HG03108 (cell line): ENCODE measurements at regions not wholly inside any gene's neighbourhood (a gene's known extent, or its start where the extent isn't known, plus 50 kb on each side); places are given as distances from the start of the nearest gene placed in this dataset.
"Not testable (repeated sequence)": the region's sequence is repeated elsewhere in the genome, so short reads cannot be mapped to it uniquely, and the experiment has no call there.

Source experiments
- ATAC-seq: cut with Tn5 transposase; IDR thresholded peaks from one replicate; pipeline ENCODE4 v1.9.1; 2021; ENCODE audit warnings: moderate library complexity; ENCODE audit not compliant: unreplicated experiment

- no peak for ATAC-seq
These were observed 118.1 kb upstream of the SLC39A10 start for GRCh38 chr2:195538937-195539336.

DNA sequence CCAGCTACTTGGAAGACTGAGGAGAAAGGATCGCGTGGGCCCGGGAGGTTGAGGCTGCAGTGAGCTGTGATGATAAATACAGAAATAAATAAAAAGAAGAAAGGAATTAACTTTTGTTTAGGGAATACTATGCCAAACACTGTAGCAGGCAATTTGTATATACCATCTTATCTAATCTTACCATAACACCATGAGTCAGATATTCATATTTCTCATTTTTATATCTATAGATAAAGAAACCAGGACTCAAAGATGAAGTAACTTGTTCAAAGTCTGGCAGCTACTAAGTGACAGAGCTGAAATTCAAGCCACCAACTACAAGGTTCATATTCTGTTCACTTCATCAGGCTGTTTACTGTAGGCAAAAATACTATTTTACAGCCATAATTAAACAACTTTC, 119.2 kb upstream of the SLC39A10 start:
- no peak for ATAC-seq

- no peak for ATAC-seq
These were observed 120.1 kb upstream of the SLC39A10 start for GRCh38 chr2:195536906-195537305.

DNA sequence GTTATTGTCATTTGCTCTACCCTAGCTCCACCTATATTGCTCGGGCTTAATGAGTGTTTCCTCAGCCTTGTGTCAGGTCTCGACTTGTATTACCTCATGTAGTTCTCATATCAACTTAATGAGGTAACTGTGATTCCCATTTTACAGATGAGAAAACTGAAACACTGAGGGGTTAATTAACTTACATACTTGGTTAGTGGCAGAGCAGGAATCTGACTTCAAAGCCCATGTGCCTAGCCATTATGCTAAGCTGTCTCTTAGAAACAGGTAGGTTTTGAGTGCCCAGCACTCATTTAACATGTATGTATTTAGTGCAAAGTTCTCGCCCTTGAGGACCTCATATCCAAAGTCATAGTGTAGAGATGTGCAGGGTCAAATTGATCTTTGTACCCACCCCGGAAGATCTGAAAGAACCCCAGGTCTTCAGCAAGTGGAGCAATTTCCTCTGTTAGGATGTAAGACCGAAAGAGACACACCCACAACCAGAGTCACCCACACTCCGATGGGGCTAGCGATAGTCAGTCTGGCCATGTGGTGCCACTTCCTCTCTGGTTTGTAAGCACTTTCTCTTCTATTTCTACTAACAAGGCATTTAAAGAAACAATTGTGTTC, 121.0 kb upstream of the SLC39A10 start:
- ATAC-seq = peak; percentile 84

DNA sequence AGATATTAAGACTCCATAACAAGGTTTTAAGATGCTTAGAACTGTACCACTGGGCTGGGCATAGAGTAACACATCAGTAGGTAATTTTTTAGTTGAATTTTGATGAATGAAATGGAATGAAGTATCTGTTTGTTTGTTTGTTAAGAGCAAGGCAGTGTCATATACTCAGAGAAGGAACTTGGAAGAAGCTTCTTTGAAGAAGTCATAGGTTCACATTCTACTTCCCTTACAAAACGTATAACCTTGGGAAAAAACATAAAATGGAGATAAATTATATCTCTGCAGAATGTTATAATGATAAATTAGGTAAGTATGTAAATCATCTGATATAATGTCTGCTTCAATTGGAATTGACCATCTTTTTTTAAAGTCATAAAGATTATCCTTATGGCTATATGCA, 122.1 kb upstream of the SLC39A10 start:
- no peak for ATAC-seq

- ATAC-seq = peak; percentile 28
These were observed 123.0 kb upstream of the SLC39A10 start for GRCh38 chr2:195533771-195534642.

- ATAC-seq = peak; percentile 35
These were observed 124.3 kb upstream of the SLC39A10 start for GRCh38 chr2:195532628-195533271.

DNA sequence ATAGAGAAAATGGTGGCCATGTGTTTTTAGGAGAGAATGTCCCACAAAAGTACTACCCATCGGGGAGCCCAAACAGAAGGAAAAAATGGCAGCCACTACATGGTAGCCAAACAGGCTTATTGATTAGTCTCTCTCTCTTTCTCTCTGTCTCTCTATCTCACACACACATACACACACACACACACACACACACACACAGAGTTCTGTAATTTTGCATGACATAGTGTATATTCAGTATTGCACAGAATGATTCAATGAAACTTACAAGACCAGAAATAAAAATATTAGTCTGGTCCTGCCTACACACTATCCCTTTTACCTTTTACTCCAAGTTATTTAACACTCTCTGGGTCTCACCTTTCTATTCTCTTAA, 124.8 kb upstream of the SLC39A10 start:
- no peak for ATAC-seq

DNA sequence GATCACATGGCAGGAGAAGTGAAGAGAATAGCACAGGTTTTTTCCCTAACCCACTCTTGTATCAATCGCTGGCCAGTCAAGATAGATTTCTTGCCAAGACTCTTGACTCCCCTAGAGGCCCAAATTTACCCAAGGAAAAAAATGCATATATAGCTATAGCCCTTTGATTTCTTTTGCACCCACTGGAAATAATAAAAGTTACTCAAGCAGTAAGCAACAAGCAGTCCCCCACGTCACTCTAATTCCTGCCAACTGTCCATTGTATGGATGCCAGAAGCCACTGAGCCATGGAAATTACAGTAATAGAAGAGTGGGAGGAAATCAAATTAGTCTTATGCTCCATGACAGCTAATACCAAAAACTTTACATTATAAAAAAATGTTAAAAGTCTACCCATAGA, 125.3 kb upstream of the SLC39A10 start:
- no peak for ATAC-seq

DNA sequence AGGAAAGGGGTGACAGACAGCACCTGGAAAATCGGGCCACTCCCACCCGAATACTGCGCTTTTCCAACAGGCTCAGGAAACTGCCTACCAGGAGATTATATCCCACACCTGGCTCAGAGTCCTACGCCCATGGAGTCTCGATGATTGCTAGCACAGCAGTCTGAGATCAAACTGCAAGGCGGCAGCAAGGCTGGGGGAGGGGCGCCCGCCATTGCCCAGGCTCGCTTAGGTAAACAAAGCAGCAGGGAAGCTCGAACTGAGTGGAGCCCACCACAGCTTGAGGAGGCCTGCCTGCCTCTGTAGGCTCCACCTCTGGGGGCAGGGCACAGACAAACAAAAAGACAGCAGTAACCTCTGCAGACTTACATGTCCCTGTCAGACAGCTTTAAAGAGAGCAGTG, 133.8 kb upstream of the SLC39A10 start:
- ATAC-seq = not testable (repeated sequence)

DNA sequence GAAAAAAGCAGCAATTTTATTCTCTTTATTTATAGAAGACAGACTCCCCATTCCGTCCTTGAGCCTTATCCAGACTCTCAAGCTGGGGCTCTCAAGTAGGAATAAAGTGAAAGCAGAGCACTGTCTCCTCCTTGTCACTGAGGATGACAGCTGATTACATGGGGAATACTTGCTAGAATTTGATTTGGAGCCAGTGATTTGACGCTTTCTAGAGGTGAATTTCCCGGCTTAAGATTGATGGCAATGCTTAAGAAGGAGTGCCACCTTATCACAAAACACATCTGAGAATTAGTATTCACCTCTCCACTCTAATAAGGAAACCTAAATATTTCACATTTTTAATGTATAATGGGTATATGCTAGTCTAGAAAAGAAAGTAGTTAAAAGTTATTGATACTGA, 135.4 kb upstream of the SLC39A10 start:
- ATAC-seq = no peak

- ATAC-seq = no peak
These were observed 136.3 kb upstream of the SLC39A10 start for GRCh38 chr2:195520671-195521155.

DNA sequence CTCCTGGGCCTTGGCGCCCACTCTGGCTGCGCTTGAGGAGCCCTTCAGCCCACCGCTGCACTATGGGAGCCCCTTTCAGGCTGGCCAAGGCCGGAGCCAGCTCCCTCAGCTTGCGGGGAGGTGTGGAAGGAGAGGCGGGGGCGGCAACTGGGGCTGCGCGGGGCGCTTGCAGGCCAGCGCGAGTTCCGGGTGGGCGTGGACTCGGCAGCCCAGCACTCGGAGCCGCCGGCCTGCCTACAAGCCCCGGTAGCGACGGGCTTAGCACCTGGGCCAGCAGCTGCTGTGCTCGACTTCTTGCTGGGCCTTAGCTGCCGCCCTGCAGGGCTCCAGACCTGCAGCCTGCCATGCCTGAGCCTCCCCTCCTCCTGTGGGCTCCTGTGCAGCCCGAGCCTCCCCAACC, 141.5 kb upstream of the SLC39A10 start:
- no peak for ATAC-seq

- no peak for ATAC-seq
These were observed 142.7 kb upstream of the SLC39A10 start for GRCh38 chr2:195514365-195514764.

- no peak for ATAC-seq
These were observed 143.9 kb upstream of the SLC39A10 start for GRCh38 chr2:195513119-195513518.

DNA sequence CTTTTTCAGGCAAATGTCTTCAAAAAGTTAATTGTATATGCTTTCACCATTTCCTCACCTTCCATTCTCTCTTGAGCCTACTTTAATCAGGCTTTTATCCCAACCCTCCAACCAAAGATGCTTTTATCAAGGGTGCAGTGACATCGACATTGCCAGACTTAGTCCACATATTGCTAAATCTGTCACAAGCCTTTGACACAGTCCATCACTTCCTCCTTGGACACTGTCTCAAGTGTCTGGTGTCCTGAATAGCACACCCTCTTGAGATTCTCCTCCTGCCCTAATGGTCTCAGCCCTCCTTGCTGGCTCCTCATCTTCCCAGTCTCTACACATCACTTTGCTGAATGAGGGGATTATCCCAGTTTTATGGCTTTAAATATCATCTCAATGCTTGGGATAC, 147.5 kb upstream of the SLC39A10 start:
- no peak for ATAC-seq

DNA sequence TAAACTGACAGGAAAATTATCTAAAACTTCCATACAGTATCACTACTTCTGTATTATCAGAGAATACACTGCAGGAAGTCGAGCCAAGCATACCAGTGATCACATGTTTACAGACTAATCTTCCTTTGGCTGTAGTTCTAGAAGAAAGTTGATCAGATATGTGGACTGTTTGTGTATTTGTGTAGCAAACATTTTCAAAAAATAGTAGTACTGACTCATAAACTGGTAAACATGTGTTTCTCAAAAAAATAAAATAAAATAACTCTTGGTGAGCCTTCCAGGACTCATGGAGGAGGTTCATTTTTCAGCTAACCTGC, 148.9 kb upstream of the SLC39A10 start:
- no peak for ATAC-seq

DNA sequence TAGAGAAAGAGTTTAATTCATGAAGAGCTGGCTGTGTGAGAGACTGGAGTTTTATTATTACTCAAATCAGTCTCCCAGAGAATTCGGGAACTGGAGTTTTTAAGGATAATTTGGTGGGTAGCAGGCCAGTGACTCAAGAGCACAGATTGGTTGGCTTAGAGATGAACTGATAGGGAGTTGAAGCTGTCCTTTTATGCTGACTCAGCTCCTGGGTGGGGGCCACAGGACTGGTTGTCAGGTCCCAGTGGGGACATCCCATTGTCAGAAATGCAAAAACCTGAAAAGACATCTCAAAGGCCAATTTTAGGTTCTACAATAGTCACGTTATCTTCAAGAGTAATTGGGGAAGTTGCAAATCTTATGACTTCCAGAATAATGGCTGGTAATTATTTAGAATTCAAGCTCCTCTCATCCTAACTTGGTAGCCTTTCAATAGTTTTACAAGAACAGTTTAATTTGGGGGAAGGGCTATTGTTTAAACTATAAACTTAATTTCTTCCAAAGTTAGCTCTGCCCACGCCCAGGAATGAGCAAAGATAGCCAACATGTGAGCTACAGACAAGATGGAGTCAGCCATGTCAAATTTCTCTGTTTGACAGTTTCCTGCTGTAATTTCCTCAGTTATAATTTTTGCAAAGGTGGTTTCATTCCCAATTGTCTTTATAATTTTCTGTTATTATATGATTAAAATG, 149.4 kb upstream of the SLC39A10 start:
- ATAC-seq = no peak

GRCh38 chr2:195505701-195506100, 151.3 kb upstream of the SLC39A10 start:
- ATAC-seq = peak; percentile 96

DNA sequence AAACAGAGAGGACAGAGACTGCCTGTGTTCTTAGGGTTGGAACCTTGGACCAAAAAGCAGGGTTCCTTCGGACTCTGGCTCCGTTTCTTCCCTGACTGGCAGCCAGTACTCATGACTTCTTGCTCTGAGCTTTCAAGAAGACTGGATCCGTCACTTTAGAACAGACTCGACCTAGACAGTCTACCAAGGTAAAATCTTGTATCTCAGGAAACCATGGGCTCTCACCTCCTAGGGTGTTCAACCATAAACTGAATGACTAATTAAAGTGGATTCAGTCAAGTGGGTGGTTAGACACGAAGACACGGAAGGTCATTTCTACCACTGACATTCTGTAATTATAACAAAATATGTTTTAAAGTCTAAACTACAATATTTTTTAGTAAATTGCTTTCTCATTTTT, 153.8 kb upstream of the SLC39A10 start:
- ATAC-seq = no peak

DNA sequence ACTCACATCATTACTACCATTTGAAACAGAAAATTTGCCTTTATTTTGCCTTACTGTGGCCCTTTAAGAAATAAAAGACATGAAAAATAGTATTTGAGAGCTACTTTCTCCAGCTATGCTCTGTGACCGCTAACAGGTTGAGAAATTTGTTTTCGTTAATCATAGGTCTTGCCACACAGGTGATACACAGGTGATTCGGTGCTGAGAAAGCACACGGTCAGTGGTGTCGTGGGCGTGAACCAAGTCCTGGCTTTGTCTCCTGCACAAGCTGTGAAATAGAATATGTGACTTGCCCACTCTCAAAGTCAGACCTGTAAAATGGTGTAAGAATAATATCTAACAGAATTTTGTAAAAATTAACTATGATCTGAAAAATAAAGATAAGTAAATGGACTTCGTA, 155.3 kb upstream of the SLC39A10 start:
- ATAC-seq = no peak

DNA sequence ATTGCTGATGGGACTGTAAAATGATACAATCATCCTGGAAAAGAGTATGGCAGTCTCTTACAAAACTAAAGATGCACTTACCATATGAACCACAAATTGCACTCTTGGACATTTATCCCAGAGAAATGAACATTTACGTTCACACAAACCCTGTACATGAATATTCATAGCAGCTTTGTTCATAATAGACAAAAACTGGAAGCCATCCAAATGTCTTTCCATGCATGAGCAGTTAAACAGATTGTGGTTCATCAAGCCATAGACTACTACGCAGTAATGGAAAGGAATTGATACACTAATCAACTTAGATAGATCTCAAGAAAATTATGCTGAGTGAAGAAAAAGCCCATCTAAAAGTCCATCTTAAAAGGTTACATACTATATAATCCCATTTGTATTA, 156.1 kb upstream of the SLC39A10 start:
- no peak for ATAC-seq
